A172 (cell line): ENCODE measurements at regions not wholly inside any gene's neighbourhood (a gene's known extent, or its start where the extent isn't known, plus 50 kb on each side); places are given as distances from the start of the nearest gene placed in this dataset.
"Not testable (repeated sequence)": the region's sequence is repeated elsewhere in the genome, so short reads cannot be mapped to it uniquely, and the experiment has no call there.

ENCODE experiments used
- DNase-seq: peaks from one replicate; pipeline ENCODE4 v3.0.0-alpha.2; 2015; ENCODE audit warnings: low spot score

DNA sequence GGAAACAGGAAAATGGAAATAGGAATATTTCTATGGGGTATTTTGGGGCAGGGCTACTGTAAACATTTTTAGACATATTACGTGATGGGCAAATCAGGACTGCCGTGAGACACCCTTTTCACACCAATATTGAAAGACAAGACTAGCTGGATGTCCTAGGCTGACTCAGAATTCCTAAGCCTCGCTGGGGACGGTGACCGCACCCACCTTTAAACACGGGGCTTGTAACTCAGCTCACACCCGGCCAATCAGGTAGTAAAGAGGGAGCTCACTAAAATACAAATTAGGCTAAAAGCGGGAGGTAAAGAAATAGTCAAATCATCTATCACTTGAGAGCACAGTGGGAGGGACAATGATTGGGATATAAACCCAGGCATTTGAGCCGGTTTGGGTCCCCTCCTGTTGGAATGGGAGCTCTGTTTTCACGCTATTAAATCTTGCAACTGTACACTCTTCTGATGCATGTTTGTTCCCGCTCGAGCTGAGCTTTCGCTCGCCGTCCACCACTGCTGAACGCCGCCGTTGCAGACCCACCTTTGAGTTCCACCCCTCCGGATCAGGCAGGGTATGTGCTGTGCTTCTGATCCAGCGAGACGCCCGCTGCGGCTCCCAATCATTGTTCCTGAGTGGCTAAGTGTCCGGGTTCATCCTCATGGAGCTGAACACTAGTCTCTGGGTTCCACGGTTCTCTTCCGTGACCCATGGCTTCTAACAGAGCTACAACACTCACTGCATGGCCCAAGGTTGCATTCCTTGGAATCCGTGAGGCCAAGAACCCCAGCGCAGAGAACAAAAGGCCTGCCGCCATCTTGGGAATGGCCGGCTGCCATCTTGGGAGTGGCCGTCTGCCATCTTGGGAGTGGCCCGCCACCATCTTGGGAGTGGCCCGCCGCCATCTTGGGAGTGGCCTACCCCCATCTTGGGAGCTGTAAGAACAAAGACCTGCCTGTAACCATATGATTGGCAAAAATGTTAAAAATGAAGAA lies 152.6 kb downstream of the CRLF2 start:
- no peak for DNase-seq

GRCh38 chrX:1053600-1053999 lies 158.8 kb downstream of the CRLF2 start:
- not testable (repeated sequence) for DNase-seq

GRCh38 chrX:1053072-1053471 lies 159.4 kb downstream of the CRLF2 start:
- DNase-seq, result no peak

DNA sequence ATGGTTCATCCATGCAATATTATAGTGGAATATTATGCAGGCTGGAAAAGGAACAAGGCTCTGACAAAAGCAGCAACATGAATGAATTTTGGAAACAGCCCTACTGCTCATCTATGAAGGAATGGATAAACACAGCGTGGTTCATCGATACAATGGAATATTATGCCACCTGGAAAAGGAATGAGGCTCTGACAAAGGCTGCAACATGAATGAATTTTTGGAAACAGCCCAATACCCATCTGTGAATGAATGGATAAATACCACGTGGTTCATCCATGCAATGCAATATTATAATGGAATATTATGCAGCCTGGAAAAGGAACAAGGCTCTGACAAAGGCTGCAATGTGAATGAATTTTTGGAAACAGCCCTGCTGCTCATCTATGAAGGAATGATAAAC lies 160.4 kb downstream of the CRLF2 start:
- DNase-seq, result no peak

DNA sequence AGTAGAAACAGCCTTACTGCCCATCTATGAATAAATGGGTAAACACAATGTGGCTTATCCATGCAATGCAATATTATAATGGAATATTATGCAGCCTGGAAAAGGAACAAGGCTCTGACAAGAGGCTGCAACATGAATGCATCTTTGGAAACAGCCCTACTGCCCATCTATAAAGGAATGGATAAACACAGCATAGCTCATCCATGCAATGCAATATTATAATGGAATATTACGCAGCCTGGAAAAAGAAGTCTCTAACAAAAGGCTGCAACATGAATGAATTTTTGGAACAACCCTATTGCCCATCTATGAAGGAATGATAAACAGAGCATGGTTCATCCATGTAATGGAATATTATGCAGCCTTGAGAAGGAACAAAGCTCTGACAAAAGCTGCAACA lies 161.0 kb downstream of the CRLF2 start:
- no peak for DNase-seq

DNA sequence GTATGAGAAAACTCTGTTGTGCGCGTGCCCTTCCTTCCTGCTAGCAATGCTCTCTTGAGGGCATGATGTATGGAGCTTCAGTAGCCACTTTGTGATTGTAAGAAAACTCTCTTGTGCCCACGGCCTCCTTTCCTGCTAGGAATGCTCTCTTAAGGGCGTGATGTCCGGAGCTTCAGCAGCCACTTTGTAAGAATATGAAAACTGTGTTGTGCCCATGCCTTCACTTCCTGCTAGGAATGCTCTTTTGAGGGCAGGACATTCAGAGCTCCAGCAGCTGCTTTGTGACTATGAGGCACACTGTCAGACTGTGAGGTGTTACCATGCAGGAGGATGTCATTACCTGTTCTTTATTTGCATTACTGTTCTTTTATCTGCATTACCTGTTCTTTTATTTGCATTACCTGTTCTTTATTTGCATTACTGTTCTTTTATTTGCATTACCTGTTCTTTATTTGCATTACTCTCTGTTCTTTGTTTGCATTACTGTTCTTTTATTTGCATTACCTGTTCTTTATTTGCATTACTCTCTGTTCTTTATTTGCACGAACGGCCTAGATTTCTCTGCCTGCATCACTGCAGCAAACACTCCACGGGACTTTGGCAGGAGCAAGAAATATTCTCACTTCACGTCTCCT lies 166.7 kb downstream of the CRLF2 start:
- no peak for DNase-seq

DNA sequence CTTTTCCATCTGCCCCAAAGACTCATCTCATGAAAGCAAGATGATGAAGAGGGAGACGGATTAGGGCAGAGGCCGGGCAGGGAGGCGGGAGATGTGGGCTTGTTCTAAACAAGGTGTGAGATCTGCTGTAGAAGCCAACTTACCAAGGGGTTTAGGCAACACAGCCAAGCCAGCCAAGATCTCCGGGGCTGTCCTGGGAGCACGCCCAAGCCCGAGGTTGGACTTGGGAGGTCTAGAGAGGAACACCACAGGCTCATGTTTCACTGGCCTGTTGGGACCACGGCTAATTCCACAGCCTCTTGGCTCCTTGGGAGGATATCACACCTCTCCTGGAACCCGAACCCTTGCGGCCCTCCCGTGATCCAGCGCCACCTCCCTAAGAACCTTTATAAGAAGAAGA lies 171.4 kb downstream of the CRLF2 start:
- no peak for DNase-seq

GRCh38 chrX:1035931-1036330 lies 176.5 kb downstream of the CRLF2 start:
- not testable (repeated sequence) for DNase-seq

DNA sequence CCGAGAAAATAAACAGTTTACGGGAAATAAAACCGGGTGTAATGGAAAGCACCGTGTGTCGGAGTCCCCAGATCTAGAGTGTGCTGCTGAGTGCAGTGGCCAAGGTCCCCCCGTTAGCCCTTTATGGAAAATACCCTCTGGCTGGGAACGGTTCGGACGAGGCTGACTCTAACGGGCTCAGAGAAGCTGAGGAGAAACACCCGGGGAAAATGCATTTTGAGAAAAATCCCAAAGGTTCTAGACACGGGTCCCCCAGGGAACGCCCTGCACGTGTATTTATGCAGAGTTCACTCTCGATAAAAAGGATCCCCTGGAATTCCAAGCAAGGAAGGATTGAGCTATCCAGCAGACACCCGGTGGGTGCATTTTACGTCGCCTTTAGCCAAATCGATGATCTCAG lies 177.2 kb downstream of the CRLF2 start:
- no peak for DNase-seq

- DNase-seq, result no peak
Observed at GRCh38 chrX:1034717-1035116, 177.7 kb downstream of the CRLF2 start.

GRCh38 chrX:1031521-1032430 lies 180.7 kb downstream of the CRLF2 start:
- DNase-seq, result no peak

DNA sequence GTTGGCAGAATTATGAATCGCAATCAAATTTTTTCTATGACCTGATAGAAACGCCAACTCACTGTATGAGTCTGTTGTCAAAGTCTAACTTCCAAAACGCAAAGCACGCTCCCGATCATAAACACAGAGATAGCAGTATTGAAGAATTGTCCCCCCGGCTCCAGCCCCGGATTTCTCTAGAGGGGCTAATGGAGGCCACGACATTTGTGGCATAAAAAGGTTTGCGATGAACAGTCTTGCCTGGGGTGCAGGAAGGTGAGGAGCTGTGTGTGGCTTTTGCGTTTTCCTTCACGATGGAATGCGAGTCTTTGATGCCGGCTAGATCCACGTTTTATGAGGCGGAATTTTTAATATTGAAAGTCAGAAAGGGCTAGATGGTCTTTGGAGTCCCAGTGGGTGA lies 183.0 kb downstream of the CRLF2 start:
- no peak for DNase-seq

GRCh38 chrX:1027680-1028079 lies 184.8 kb downstream of the CRLF2 start:
- DNase-seq, result no peak

DNA sequence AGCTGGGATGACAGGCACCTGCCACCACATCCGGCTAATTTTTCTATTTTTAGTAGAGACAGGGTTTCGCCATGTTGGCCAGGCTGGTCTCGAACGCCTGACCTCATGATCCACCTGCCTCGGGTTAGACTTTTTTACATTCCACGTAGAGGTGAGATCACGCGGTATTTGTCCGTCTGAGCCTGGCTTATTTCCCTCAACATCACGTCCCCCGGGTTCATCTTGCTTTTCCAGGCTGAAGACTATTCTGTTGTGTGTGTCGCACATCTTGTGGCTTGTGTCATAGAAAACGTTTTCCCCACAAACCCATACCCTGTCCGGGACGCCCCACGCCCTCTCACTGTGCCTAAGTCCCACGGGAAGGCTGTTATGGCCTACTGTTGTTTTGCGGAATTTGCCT lies 185.3 kb downstream of the CRLF2 start:
- no peak for DNase-seq

- DNase-seq, result no peak
Observed at GRCh38 chrX:1026263-1027015, 186.0 kb downstream of the CRLF2 start.

- DNase-seq, result no peak
Observed at GRCh38 chrX:1025413-1025812, 187.0 kb downstream of the CRLF2 start.

GRCh38 chrX:1023676-1024075 lies 188.8 kb downstream of the CRLF2 start:
- DNase-seq, result no peak

DNA sequence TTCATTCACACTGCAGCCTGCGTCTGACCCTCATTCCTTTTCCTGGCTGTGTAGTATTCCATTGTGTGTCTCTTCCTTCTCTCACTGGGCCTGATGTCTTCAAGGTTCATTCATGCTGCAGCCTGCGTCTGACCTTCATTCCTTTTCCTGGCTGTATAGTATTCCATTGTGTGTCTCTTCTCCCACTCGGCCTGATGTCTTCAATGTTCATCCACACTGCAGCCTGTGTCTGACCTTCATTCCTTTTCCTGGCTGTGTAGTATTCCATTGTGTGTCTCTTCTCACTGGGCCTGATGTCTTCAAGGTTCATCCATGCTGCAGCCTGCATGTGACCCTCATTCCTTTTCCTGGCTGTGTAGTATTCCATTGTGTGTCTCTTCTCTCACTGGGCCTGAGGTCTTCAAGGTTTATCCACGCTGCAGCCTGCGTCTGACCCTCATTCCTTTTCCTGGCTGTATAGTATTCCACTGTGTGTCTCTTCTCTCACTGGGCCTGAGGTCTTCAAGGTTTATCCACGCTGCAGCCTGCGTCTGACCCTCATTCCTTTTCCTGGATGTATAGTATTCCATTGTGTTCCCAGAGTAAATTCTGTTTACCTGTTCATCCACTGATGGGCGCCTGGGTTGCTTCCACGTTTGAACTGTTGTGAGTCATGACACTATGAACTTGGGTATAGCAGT lies 191.0 kb downstream of the CRLF2 start:
- DNase-seq, result not testable (repeated sequence)

DNA sequence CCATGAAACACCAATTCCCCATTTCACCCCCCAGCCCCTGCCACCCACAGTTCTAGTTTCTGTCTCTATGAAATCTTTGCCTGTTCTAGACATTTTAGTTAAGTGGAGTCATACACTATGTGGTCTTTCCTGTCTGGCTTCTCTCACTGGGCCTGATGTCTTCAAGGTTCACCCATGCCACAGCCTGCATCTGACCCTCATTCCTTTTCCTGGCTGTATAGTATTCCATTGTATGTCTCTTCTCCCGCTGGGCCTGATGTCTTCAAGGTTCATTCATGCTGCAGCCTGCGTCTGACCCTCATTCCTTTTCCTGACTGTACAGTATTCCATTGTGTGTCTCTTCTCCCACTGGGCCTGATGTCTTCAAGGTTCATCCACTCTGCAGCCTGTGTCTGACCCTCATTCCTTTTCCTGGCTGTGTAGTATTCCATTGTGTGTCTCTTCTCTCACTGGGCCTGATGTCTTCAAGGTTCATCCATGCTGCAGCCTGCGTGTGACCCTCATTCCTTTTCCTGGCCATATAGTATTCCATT lies 191.7 kb downstream of the CRLF2 start:
- DNase-seq, result no peak

DNA sequence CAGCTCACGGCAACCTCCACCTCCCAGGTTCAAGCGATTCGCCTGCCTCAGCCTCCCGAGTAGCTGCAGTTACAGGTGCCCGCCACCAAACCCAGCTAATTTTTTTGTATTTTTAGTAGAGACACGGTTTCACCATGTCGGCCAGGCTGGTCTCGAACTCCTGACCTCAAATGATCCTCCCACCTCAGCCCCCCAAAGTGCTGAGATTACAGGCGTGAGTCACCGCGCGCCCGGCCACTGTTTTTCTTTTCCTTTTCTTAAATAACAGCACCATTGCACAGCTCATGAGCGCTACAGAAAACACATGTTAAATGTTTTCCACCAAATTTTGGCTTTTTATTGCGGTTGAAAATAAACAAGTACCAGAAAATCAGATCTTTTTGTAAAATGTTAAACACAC lies 195.5 kb downstream of the CRLF2 start:
- DNase-seq, result not testable (repeated sequence)
